Duodenal mucosa (tissue), 2 donors: ENCODE measurements at regions not wholly inside any gene's neighbourhood (a gene's known extent, or its start where the extent isn't known, plus 50 kb on each side); places are given as distances from the start of the nearest gene placed in this dataset.

Experiments
- H3K27ac ChIP-seq: one replicate; pipeline ENCODE4 v1.7.0; 2013; ENCODE audit warnings: low read depth, low read length
- H3K27me3 ChIP-seq, 2 donors: one replicate each; pipeline ENCODE4 v1.7.0; 2013; ENCODE audit warnings: low read length in 2 of 2, control low read depth in 1 of 2; ENCODE audit not compliant: insufficient read depth in 2 of 2, control insufficient read depth in 1 of 2
- H3K36me3 ChIP-seq, 2 donors: one replicate each; pipeline ENCODE4 v1.7.0; 2013; ENCODE audit warnings: low read length in 2 of 2, control low read depth in 1 of 2; ENCODE audit not compliant: insufficient read depth in 2 of 2, control insufficient read depth in 1 of 2
- H3K4me1 ChIP-seq, 2 donors: one replicate each; pipeline ENCODE4 v1.7.0; 2013; ENCODE audit warnings: low read length in 2 of 2, control low read depth in 1 of 2; ENCODE audit not compliant: insufficient read depth in 2 of 2, control insufficient read depth in 1 of 2
- H3K4me3 ChIP-seq, 2 donors: one replicate each; pipeline ENCODE4 v1.7.0; 2013; ENCODE audit warnings: low read length in 2 of 2, low read depth in 1 of 2
- H3K9ac ChIP-seq, 2 donors: one replicate each; pipeline ENCODE4 v1.7.0; 2013; ENCODE audit warnings: low read length in 2 of 2, low read depth in 1 of 2
- H3K9me3 ChIP-seq, 2 donors: one replicate each; pipeline ENCODE4 v1.7.0; 2013; ENCODE audit warnings: low read length in 2 of 2, control low read depth in 1 of 2; ENCODE audit not compliant: control insufficient read depth in 1 of 2

GRCh38 chr5:124654418-124654817 is 92.0 kb downstream of the ZNF608 start:
- Histone ChIP-seq H3K27ac (no peak overlapping the region), H3K9ac (no peak overlapping the region), H3K4me1 (peaks cover 87 to 88% of the 10 kb centered on the region in 2 donors), H3K4me3 (no peak overlapping the region), H3K36me3 (no peaks in the 10 kb centered on the region), H3K27me3 (no peaks in the 10 kb centered on the region), H3K9me3 (no peaks in the 10 kb centered on the region)

GRCh38 chr5:124653666-124654065 is 92.8 kb downstream of the ZNF608 start:
- Histone ChIP-seq H3K27ac (no peak overlapping the region), H3K4me3 (no peak overlapping the region), H3K27me3 (no peaks in the 10 kb centered on the region), H3K9ac (no peak overlapping the region), H3K9me3 (no peaks in the 10 kb centered on the region), H3K36me3 (peaks cover 0 to 1% of the 10 kb centered on the region in 2 donors), H3K4me1 (peaks cover 88% of the 10 kb centered on the region in 2 donors)

- Histone ChIP-seq H3K36me3 (peaks cover 5 to 7% of the 10 kb centered on the region in 2 donors), H3K9ac (no peak overlapping the region), H3K4me1 (peaks cover 82 to 88% of the 10 kb centered on the region in 2 donors), H3K27ac (no peak overlapping the region), H3K9me3 (no peaks in the 10 kb centered on the region), H3K4me3 (no peak overlapping the region), H3K27me3 (no peaks in the 10 kb centered on the region)
Measured at GRCh38 chr5:124652892-124653441, 93.5 kb downstream of the ZNF608 start.

- Histone ChIP-seq H3K27ac (no peak overlapping the region), H3K36me3 (peaks cover 5 to 11% of the 10 kb centered on the region in 2 donors), H3K27me3 (no peaks in the 10 kb centered on the region), H3K4me3 (peak overlapping the region; percentile 67 to 78), H3K9ac (no peak overlapping the region), H3K9me3 (no peaks in the 10 kb centered on the region), H3K4me1 (peaks cover 79 to 86% of the 10 kb centered on the region in 2 donors)
Measured at GRCh38 chr5:124652514-124652819, 94.0 kb downstream of the ZNF608 start.

GRCh38 chr5:124651663-124652513 is 94.6 kb downstream of the ZNF608 start:
- peak overlapping the region; percentile 82 for H3K27ac ChIP-seq
- H3K27me3 ChIP-seq, result no peaks in the 10 kb centered on the region
- peaks cover 75 to 83% of the 10 kb centered on the region in 2 donors for H3K4me1 ChIP-seq
- no peaks in the 10 kb centered on the region for H3K9me3 ChIP-seq
- H3K9ac ChIP-seq, result peak overlapping the region; percentile 40 to 67
- peak overlapping the region; percentile 67 to 78 for H3K4me3 ChIP-seq
- peaks cover 5 to 17% of the 10 kb centered on the region in 2 donors for H3K36me3 ChIP-seq

GRCh38 chr5:124650951-124651662 is 95.3 kb downstream of the ZNF608 start:
- Histone ChIP-seq H3K4me3 (peak overlapping the region; percentile 67 to 78), H3K9ac (peak overlapping the region in 1 of 2 donors; percentile 67), H3K27ac (peak overlapping the region; percentile 82), H3K36me3 (peaks cover 5 to 22% of the 10 kb centered on the region in 2 donors), H3K27me3 (no peaks in the 10 kb centered on the region), H3K4me1 (peaks cover 68 to 76% of the 10 kb centered on the region in 2 donors), H3K9me3 (no peaks in the 10 kb centered on the region)

GRCh38 chr5:124650147-124650561 is 96.3 kb downstream of the ZNF608 start:
- Histone ChIP-seq H3K9me3 (no peaks in the 10 kb centered on the region), H3K36me3 (peaks cover 5 to 22% of the 10 kb centered on the region in 2 donors), H3K27me3 (no peaks in the 10 kb centered on the region), H3K4me1 (peaks cover 59 to 67% of the 10 kb centered on the region in 2 donors), H3K4me3 (peak overlapping the region; percentile 13 to 42), H3K27ac (no peak overlapping the region), H3K9ac (no peak overlapping the region)

- no peak overlapping the region for H3K27ac ChIP-seq
- H3K4me1 ChIP-seq, result peaks cover 54 to 61% of the 10 kb centered on the region in 2 donors
- H3K4me3 ChIP-seq, result peak overlapping the region; percentile 13 to 42
- H3K9ac ChIP-seq, result no peak overlapping the region
- no peaks in the 10 kb centered on the region for H3K9me3 ChIP-seq
- no peaks in the 10 kb centered on the region for H3K27me3 ChIP-seq
- peaks cover 5 to 22% of the 10 kb centered on the region in 2 donors for H3K36me3 ChIP-seq
Measured at GRCh38 chr5:124649491-124650146, 96.8 kb downstream of the ZNF608 start.

GRCh38 chr5:124648902-124649467 is 97.5 kb downstream of the ZNF608 start:
- Histone ChIP-seq H3K4me3 (no peak overlapping the region), H3K36me3 (peaks cover 5 to 22% of the 10 kb centered on the region in 2 donors), H3K27ac (no peak overlapping the region), H3K9me3 (no peaks in the 10 kb centered on the region), H3K4me1 (peaks cover 48 to 55% of the 10 kb centered on the region in 2 donors), H3K27me3 (no peaks in the 10 kb centered on the region), H3K9ac (no peak overlapping the region)
